ENCODE measurements at regions not wholly inside any gene's neighbourhood (a gene's known extent, or its start where the extent isn't known, plus 50 kb on each side); places are given as distances from the start of the nearest gene placed in this dataset.

DNA sequence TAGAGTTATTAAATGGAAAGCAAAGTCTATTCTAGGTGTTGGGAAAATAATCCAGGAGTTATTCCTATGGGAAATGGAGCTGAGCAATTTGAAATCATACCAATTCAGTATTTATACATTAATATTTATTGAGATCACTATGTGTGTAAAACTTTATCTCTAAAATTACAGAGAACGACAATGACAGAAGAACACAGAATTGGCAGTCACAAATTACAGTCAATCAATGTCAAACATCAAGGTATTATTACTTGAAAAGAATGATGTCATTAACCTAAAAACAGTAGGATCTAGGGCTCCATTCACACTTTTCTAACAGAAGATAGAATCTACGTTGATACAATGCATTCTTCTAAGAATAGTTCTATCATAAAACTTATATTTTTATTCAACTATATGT is 154.9 kb upstream of the GJE1 start:
- TF ChIP-seq CTCF (IDR thresholded peaks at IDR 0.05; ENCODE audit: insufficient read depth, low read length, poor library complexity, severe bottlenecking) (no peak), EZH2phosphoT487 (conservative IDR thresholded peaks at IDR 0.05; ENCODE audit: low read length) (no peak)
